Vagina (tissue), 2 donors: ENCODE measurements at regions not wholly inside any gene's neighbourhood (a gene's known extent, or its start where the extent isn't known, plus 50 kb on each side); places are given as distances from the start of the nearest gene placed in this dataset.

Experiments
- CTCF ChIP-seq, 3 experiments: fragments of 450-650 bp in 2 of 3; fragments of 200-600 bp in 1 of 3; sonication (generic) in 1 of 3; IDR thresholded peaks; one replicate each; pipeline ENCODE4 v1.5.1; 2017 to 2019; ENCODE audit warnings: antibody characterized with exemption in 3 of 3, mild to moderate bottlenecking in 2 of 3, moderate library complexity in 2 of 3
- POLR2A ChIP-seq, 2 donors: fragments of 450-650 bp; IDR thresholded peaks; one replicate each; pipeline ENCODE4 v1.6.1; 2017; ENCODE audit warnings: antibody characterized with exemption in 2 of 2, mild to moderate bottlenecking in 2 of 2, moderate library complexity in 2 of 2

GRCh38 chr7:80587538-80587937 lies 50.9 kb upstream of the CD36 start:
- no peak for TF ChIP-seq CTCF (IDR thresholded peaks at IDR 0.05)
- no peak for TF ChIP-seq POLR2A (IDR thresholded peaks at IDR 0.05)
